B cell (primary cell): ENCODE measurements at regions not wholly inside any gene's neighbourhood (a gene's known extent, or its start where the extent isn't known, plus 50 kb on each side); places are given as distances from the start of the nearest gene placed in this dataset.

Experiments
- CTCF ChIP-seq: fragments of 200-600 bp; IDR thresholded peaks from one replicate; pipeline ENCODE4 v1.8.0; 2022; ENCODE audit warnings: antibody characterized with exemption, mild to moderate bottlenecking
- EZH2 ChIP-seq: IDR thresholded peaks from 2 replicates; pipeline ENCODE4 v1.6.1; 2012; ENCODE audit warnings: borderline replicate concordance, low read depth, mild to moderate bottlenecking, moderate library complexity, low read length; ENCODE audit not compliant: insufficient read depth, poor library complexity, severe bottlenecking

- no peak for TF ChIP-seq EZH2
- TF ChIP-seq CTCF, result no peak
Observed at GRCh38 chr6:15845492-15845891, 182.7 kb upstream of the DTNBP1 start.
